PC-9 (cell line): ENCODE measurements at regions not wholly inside any gene's neighbourhood (a gene's known extent, or its start where the extent isn't known, plus 50 kb on each side); places are given as distances from the start of the nearest gene placed in this dataset.

Experiments used
- EZH2 ChIP-seq: fragments of 200-600 bp; sonication (generic); IDR thresholded peaks from 2 replicates; pipeline ENCODE4 v1.8.0; 2017; ENCODE audit warnings: antibody characterized with exemption, low read depth
- TF ChIP-seq, protein P1 (sequence below): fragments of 200-600 bp; sonication (generic); conservative IDR thresholded peaks from 2 replicates; pipeline ENCODE4 v1.6.1; 2017; ENCODE audit warnings: mixed run types, antibody characterized with exemption, mild to moderate bottlenecking, moderate library complexity

DNA sequence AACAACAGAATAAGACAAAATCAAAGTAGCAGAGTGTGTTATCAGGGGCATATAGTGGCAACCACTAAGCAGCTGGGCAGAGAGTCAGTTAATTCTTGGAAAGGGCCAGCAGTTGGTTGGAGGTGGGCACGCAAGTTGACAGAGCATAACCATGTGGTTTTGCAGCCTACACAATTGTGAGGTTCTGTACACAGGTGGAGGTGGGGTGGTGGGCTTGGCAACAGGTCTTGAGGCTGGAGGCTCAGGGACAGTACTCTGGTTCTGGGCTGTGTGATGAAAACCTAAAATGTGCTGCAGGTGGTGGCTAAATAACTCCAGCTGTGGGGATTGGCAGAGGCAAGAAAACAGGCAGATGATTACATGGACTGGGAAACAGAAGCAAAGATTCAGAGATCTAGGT, 1112.7 kb downstream of the PDHA2 start:
- TF ChIP-seq, protein P1, sequence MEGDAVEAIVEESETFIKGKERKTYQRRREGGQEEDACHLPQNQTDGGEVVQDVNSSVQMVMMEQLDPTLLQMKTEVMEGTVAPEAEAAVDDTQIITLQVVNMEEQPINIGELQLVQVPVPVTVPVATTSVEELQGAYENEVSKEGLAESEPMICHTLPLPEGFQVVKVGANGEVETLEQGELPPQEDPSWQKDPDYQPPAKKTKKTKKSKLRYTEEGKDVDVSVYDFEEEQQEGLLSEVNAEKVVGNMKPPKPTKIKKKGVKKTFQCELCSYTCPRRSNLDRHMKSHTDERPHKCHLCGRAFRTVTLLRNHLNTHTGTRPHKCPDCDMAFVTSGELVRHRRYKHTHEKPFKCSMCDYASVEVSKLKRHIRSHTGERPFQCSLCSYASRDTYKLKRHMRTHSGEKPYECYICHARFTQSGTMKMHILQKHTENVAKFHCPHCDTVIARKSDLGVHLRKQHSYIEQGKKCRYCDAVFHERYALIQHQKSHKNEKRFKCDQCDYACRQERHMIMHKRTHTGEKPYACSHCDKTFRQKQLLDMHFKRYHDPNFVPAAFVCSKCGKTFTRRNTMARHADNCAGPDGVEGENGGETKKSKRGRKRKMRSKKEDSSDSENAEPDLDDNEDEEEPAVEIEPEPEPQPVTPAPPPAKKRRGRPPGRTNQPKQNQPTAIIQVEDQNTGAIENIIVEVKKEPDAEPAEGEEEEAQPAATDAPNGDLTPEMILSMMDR = no peak
- TF ChIP-seq EZH2 = no peak
